NCI-H2171 (cell line): ENCODE measurements at regions not wholly inside any gene's neighbourhood (a gene's known extent, or its start where the extent isn't known, plus 50 kb on each side); places are given as distances from the start of the nearest gene placed in this dataset.

Source experiments
- DNase-seq: peaks from one replicate; lab custom pipeline; 2025; lab: John Stamatoyannopoulos, UW

DNA sequence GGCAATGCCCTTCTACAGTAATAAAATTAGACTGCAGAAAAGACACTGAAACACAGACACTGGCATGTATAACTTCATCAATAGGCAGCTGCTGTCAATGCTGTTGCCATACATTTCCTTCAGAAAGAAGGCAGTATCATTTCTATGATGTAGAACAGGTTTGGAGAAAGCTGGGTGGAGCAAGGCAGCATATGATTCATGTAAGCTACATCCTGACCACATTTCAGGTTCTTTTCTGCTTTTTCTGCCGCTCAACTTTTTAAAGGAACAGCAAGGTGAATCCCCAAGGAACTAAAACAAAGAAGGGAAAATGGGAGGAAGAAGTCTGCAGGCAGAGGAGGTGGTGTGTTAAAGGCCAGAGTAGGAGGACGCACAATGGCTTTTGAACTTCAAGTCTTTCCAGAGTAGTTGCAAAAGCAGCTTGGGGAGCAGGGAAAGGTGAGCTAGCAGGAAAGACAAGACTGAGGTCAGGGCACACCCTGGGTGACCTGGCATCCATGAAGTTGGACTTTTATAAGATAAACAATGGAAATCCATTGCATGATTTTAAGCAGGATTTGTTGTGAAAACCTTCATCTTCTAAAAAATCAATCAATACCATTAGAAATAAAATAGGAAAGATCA, 142.1 kb downstream of the MED10 start:
- no peak for DNase-seq

DNA sequence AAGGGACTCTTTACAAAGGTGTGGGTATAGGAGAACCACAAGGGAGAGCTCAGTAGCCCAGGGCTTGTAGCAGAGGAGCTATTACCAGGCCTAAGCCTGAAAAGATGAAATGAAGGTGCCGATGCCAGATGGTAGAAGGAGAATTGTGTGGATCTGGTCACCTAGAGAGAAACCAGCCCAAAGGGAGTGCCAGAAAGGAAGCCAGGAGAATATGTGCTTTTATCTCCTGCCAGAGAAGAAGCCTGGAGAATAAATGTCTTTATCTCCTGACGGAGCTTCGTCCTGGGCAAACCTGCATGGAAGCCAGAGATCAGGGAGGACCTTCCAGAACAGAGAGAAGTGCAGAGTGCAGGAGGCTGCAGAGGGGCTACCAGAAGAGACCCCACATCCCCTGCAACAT, 142.6 kb downstream of the MED10 start:
- no peak for DNase-seq

DNA sequence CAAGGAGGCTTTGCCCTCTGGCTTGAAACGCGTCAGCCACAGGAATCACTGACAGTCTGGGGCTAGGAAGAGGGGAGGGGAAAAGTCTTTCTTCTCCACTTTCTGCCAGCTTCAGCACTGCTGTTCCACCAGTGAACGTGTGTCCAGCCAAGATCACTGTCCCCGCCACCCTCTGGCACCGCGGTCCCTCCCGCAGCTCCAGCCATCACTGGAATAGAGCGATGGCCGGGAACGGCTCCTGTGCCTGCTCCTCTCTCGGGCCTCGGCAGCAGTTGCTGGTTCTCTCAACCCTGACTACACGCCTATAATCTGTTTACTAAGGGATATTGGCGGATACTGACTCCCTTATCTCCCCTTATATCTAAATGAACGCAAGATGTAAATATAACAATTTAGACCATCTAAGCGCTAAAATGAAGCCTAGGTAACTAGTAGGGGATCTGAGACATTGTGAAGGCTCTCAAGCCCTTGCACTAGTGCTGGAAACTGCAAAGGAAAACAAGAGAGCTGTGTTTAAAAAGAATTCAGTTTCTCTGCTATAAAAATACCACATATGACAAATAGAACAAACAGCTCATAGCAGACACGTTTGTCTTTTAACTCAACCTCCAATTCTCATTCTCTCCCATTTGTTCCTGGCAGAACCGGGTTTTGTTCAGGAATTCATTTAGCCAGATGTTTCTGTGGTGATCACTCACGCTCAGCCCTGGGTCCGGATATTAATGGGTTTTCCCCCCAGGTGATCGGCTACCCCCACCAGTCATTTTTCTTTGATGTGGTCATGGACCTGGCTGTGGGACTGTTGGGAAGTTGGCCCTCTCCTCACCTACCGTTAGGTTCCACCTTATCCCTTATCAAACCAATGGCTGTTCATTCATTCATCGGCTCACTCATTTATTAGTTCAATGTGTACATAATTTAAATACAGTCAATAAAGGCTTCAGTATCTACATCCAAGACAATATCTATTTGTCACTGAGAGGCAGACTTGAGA, 149.8 kb downstream of the MED10 start:
- no peak for DNase-seq

DNA sequence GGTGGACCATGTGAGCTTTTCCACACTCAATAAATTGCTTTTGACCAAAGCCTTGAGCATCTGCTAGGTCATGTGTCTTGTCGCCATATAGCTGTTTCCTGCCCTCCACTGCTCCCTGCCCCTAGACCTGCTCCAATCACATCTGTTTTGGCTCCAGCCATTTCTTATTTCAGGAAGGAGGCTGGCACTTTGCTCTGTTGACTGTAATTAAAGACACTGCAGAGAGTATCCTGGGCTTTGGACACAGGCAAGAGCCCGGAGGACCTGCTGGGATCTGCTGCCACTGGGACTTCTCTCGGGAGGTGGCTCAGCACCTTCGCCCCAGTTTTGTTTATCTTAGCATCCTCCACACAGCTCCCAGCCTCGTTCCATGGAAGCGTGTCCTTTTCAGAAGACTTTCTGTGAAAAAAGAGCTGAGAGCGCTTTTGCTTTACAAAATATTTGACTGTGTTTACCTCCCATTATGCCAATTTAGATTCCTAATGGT, 153.2 kb downstream of the MED10 start:
- DNase-seq = no peak

DNA sequence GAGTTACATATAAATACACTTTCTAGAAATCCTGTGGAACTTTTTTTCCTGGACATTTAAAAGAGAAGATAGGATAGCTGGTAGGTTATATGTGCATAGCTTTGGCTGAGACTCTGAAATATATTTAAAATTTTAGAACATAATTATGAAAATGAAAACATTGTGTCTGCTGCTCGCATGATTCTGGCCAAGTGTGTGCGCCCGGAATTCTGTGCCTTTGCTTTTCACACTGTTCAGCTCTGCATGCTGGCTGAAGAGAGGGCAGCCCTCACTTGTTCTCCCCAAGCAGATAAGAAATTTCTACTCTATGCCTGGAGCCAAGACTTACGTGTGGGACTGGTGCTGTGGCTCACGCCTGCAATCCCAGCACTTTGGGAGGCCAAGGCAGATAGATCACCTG, 153.9 kb downstream of the MED10 start:
- DNase-seq = no peak

DNA sequence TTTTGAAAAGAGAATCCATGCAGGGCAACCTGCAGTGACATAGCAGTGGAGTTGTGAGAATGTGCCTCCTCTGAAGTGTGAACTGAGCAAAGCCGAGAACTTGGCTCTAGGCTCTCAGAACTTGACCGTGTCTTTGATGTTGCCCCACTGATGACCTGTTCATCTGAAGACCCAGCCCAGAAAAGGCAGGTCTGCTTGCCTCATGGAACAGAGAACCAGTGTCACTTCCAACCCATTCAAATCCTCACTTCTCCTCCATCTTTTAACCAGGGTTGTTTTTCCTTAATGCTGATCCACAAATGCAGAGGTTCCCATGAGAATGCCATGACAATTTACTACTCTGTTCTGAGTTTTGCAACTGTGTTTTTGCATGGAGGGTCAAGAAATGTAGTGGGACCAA, 155.4 kb downstream of the MED10 start:
- no peak for DNase-seq

DNA sequence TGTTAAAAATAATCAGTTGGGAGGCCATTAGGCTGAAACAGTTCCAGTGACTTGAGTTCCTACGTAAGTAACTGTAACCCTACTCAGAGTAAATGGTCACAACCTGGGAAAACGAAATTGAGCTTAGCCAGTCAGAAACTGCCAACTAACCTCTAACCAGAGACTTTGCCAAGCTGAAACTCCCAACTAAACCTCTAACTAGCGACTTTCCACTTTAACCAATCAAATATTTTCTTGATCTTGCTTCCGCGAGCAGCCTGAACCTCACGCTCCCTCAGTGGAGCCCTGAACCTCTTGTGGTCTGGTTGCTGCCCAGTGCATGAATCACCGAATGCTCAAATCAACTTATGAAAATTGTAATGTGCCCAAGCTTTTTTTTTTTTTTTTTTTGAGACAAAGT, 156.2 kb downstream of the MED10 start:
- DNase-seq = no peak

DNA sequence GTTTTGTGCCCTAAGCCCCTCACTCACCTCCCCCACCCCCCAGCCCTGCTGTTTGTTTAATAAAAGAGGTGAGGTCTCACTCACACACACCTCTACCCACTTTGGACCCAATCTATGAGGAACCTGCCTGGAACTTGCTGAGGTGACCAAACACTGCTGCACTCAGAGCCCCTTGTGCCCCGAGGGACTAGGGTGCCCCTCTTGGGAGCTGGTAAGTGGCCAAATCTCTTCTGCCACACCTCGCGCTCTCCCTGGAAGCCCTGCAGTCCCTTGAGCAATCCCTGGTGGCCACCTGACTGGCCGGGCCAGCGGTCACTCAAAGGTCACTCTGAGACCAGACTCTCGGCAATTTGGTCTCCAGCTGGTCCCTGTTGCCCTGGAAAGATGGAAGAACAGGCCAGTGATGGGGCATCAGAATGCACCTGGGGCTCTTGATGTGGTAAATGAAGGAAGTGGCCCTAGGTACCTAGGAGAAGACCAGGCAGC, 157.2 kb downstream of the MED10 start:
- DNase-seq = no peak

DNA sequence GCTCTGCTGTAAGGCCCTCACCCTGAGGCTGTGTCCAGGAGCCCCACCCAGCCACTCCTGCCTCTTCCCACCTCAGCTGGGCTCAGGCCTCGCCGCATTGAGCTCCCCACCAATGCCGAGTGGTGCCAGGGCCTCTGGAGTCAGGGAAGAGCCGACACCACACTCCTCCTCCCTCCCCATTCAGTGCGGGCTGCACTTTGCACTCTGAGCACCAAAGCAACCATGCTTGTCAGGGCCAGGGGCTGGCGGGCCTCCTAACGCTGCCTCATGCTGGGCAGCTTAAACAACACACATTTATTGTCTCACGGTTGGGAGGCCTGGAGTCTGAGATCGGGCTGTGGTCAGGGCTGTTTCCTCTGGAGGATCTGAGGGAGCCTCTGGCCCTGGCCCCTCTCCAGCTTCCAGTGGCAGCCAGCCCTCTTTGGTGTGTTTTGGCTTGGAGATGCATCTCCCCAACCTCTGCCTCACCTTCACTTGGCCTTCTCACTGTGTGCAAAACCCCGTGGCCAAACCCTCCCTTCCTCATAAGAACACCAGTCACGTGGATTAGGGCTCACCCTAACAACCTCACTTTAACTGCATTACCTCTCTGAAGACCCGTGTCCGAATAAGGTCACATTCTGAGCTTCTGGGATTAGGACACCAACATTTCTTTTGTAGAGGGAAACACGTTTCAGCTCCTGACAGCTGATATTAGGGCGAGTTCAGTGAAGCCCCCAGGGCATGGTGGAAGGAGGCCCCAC, 157.8 kb downstream of the MED10 start:
- DNase-seq = no peak

DNA sequence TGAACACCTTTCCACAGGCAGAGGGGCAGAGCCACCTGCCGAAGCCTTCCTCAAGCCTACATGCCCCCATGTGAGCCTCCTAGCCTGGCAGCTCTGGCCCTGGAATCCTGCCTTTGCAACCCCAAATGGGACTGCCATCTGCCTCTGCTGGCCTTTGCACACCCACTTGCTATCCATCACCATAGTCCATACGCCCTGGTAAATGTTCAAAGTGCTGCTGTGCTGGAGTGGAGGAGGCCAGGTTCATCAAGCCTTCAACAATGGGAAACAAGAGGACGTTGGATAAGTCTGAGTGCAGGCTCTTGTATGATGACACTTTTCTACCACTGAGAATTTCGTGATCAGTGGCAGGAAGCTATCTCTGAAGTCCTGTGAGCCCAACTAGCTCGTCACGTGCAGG, 159.8 kb downstream of the MED10 start:
- no peak for DNase-seq

DNA sequence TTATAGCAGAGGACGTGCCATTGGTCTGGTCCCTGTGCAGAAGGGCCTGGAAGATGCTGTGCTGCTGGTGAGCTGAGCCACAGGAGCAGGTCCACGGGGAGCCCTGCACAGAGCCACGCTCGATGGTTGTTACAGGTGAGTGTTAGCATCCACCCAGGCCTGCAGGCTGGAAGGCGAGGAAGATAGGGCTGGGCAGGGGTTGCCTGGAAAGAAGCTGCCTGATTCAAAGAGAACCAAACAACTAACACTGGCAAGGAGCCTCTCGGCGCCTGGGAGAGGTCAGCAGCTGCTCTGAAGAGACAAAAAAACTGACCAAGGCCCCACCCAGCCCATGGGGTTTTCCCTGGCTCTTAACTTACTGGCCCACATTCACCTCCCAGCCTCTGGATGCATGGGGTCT, 160.2 kb downstream of the MED10 start:
- no peak for DNase-seq

DNA sequence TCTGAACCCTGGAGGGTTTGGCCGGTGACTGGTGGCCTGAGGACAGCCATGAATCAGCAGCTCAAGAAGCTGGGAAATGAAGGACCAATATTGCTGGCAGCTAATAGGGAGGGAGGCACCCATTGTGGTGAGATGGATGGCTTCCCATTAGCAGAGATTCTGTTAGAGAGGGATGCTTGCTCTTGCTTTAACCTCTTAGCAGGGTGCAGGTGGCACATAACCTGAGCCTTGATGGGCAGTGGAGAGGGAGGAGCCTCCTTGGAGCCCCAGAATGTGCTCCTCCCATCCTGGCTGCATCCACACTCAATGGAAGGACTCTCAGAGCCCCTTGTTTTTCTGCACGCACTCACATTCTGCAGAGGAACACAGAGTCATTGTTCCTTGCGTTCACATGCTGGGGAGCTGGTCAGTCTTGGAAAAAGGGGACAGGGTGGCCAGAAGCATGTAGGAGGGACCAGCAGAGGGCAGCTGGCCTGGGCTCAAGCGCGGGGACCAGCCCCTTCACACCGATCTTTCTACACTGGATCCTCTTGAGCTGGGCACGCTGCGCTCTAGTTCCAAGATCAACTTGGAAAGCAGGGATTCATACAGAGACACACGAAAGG, 161.8 kb downstream of the MED10 start:
- no peak for DNase-seq

DNA sequence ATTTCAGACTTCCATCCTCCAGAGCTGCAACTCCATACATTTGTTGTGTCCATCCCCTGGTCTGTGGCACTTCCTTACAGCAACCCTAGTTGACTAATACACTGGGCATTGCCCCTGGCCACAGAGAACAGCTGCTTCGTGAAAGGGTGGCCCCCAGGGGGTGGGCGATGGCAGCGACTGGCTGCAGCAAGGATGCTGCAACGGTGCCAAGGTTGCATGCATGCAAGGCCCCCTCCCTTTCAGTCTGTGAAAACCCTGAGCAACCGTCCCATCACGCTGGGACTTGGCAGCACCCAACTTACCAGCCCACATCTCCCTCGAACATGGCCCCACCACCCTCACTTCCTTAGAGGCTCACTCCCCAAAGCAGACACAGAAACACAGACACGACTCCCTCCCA, 162.5 kb downstream of the MED10 start:
- no peak for DNase-seq

DNA sequence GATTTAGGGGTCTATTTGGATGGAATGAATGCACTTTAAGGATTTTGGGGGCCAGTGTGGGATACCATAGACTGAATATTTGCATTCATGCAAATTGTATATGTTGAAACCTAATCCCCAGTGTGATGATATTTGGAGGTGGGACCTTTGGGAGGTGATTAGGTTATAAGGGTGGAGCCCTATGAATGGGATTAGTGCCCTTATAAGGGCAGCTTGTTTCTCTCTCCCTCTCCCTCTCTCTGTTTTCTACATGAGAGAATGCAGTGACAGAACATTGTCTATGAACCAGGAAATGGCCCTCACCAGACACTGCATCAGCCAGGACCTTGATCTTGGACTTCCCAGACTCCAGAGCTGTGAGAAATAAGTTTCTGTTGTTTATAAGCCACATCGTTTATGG, 166.1 kb downstream of the MED10 start:
- no peak for DNase-seq

DNA sequence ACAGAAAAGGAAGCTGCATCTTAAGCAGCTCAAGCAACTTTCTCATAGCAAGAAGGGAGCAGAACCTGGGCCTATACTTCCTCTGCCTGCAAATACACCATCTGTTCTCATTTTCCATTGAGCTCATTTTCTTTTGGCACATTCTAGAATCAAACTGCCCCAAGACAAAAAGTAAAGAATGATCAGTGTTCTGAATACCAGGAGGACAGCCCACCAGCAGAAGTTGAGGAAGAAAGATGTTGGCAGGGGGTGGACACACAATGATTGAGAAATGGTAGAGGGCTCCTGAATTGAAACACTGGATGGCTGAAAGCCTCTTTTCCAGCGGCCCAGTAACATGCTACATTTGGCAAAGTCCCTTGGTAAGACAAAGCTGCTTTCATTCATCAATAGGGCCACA, 171.8 kb downstream of the MED10 start:
- DNase-seq = no peak

DNA sequence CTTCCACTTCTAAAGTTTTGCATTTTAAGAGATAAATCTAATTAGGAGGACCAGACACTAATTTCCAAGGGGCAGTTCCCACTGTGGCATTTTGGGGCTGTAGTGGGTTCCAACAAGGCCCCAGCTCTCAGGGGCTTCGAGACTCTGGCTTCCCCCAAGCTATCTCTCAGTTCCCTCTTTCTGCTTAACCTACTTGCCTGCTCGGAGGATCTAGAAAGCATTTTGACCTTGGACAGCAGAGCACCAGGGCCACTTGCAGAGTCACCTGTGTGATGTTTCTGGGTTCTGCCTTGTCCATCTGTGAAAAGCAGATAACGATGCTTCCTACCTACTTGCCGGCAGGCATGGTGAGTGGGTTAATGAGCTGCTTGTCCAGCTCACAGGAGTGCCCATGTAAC, 175.4 kb downstream of the MED10 start:
- no peak for DNase-seq

DNA sequence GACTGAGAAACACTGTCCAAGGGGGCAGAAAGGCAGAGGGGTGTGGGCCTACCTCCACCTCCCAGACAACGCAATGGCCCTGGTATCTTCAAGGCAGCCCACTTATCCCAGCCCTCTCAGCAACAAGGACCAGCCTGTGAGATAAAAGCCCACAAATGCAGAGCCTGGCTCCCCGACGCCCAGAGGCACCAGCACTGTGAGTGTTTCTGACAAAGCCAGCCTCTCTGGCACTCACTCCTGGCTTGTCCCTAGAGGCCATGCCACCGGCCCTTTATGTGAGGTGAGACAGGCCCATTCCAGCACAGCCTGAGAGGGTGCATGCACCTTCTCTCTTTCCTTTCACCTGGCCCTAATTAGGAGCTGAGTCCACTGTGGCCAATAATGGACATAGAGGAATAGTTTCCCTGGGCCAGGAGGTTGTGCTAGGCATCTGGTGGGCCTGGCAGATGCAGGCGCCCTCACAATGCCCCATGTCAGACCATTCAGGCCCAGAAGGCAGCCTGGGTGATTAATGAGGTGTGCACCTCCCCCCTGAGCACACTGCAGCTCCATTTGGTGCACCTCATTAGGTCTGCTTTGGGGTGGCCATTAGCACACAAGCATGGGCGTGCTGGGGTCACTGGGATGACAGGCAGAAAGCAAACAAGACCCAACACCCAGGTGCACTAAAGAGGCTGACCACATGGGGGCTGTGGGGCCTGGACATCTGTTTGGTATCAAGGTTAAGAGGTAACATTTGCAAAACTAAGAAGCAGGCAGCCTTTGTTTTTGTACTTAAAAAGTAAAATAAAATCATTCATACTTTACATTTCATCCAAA, 176.0 kb downstream of the MED10 start:
- DNase-seq = no peak

DNA sequence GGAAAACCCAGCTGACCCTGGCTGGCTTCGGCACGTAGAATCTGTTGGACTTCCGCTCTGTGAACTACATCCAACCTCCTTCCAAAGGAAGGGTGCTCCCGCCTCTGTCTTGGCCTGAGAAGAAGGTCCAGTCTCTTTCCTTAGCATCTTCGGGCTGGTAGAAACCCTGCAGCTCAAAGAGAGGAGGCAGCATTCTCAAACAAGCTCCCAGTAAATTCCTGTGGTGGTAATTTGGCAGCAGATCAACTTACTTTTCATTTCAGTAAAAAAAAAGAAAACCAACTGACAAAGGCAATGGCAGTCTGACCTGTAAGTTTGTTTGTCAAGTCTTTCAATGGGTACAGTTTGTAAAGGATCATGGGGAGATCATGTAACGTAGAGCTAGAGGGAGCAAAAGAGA, 176.7 kb downstream of the MED10 start:
- DNase-seq = no peak

DNA sequence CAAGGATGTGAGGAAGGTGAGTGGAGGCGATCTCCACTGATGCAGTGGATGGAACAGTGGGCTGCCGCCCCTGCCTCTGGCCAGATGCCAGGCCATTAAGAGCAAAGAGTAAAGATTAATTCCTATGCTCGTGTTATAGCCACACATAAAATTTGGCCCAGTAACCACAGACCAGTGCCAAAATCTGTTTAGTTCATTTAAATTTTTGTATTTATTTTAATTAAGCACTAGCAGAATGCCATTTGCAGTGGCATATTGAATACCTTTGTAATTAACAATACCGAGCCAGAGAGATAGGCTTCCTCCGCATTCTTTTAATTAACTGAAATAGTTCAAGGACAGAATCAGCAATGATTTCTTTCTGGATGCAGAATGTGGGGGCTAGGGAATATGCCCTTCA, 179.8 kb downstream of the MED10 start:
- no peak for DNase-seq

DNA sequence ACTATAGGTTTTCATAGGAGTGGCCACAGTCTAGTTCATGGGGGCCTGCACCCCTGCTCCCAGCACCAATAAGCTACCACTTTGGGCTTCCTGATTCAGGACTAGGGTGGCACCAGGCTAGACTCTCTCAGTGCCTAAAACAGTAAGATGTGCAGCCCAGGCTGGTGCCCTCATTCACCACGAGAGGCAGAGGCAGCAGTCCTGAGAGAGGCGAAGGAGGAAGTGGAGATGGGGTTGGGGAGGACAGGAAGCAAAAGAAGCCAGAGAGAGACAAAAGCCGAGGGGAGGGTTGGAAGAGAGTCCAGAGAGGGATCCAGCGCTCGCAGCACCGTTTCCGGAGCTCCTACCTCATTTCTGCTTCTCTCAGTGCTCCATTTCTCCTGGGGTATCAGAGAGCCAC, 180.9 kb downstream of the MED10 start:
- DNase-seq = no peak

DNA sequence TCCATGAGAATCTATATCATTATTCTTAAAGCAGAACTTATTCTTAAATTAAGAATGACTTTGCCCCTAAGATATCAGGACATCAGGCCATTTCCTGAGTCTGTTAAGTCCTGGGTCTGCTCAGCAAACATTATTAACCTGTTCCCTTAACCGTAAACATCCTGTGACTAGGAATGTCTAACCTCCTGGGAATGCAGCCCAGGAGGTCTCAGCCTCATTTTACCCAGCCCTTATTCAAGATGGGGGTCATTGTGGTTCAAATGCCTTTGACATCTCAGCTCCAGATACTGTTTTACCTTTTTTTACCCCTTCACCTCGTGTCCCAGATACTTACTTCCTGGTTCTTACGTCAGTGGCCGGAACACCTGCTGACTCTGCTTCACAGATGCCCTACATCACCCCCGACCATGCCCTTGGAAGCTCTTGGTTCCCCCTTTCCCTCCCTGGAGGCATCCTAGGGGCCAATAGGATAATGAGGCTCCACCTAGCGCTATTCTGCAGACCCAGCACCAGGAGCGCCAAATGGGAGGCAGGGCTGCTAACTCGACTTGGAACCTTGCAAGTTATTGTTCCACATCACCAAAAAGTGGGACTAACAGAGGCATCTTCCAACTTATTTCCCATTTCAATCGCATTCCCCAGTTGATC, 182.5 kb downstream of the MED10 start:
- no peak for DNase-seq
